GM18519 (cell line): ENCODE measurements at regions not wholly inside any gene's neighbourhood (a gene's known extent, or its start where the extent isn't known, plus 50 kb on each side); places are given as distances from the start of the nearest gene placed in this dataset.
"Not testable (repeated sequence)": the region's sequence is repeated elsewhere in the genome, so short reads cannot be mapped to it uniquely, and the experiment has no call there.

Experiments used
- ATAC-seq: cut with Tn5 transposase; IDR thresholded peaks from one replicate; pipeline ENCODE4 v1.9.1; 2021; ENCODE audit warnings: mild to moderate bottlenecking, moderate library complexity; ENCODE audit not compliant: unreplicated experiment, low FRiP score

- ATAC-seq = no peak
Measured at GRCh38 chr1:65526049-65526556, 105.6 kb downstream of the LEPR start.

- no peak for ATAC-seq
Measured at GRCh38 chr1:65527190-65527589, 106.7 kb downstream of the LEPR start.

GRCh38 chr1:65527707-65528503 is 107.4 kb downstream of the LEPR start:
- no peak for ATAC-seq

- no peak for ATAC-seq
Measured at GRCh38 chr1:65531972-65532570, 111.6 kb downstream of the LEPR start.

- no peak for ATAC-seq
Measured at GRCh38 chr1:65535981-65536380, 115.5 kb downstream of the LEPR start.

- ATAC-seq = no peak
Measured at GRCh38 chr1:65538086-65538485, 117.6 kb downstream of the LEPR start.

GRCh38 chr1:65538664-65539063 is 118.2 kb downstream of the LEPR start:
- no peak for ATAC-seq

- no peak for ATAC-seq
Measured at GRCh38 chr1:65539266-65540131, 119.0 kb downstream of the LEPR start.

GRCh38 chr1:65541161-65541560 is 120.7 kb downstream of the LEPR start:
- no peak for ATAC-seq

GRCh38 chr1:65541865-65542264 is 121.4 kb downstream of the LEPR start:
- no peak for ATAC-seq

- not testable (repeated sequence) for ATAC-seq
Measured at GRCh38 chr1:65542592-65542991, 122.1 kb downstream of the LEPR start.

- not testable (repeated sequence) for ATAC-seq
Measured at GRCh38 chr1:65550306-65551010, 130.0 kb downstream of the LEPR start.

- ATAC-seq = not testable (repeated sequence)
Measured at GRCh38 chr1:65552484-65552883, 132.0 kb downstream of the LEPR start.

GRCh38 chr1:65554086-65554764 is 133.8 kb downstream of the LEPR start:
- ATAC-seq = not testable (repeated sequence)

- ATAC-seq = no peak
Measured at GRCh38 chr1:65554829-65555228, 134.4 kb downstream of the LEPR start.

GRCh38 chr1:65558215-65558614 is 137.7 kb downstream of the LEPR start:
- ATAC-seq = no peak

- ATAC-seq = no peak
Measured at GRCh38 chr1:65564493-65564892, 144.0 kb downstream of the LEPR start.

GRCh38 chr1:65568285-65568684 is 147.8 kb downstream of the LEPR start:
- no peak for ATAC-seq

- no peak for ATAC-seq
Measured at GRCh38 chr1:65572701-65573421, 152.4 kb downstream of the LEPR start.
